HEK293 (cell line): ENCODE measurements at regions not wholly inside any gene's neighbourhood (a gene's known extent, or its start where the extent isn't known, plus 50 kb on each side); places are given as distances from the start of the nearest gene placed in this dataset.

Source experiments
- BCL11B ChIP-seq: fragments of 450-650 bp; formaldehyde crosslinking; IDR thresholded peaks from 2 replicates; pipeline ENCODE4 v1.5.1; 2016; ENCODE audit warnings: low read depth, missing biosample characterization, missing genetic modification characterization
- FEZF1 ChIP-seq: fragments of 450-650 bp; formaldehyde crosslinking; IDR thresholded peaks from 2 replicates; pipeline ENCODE4 v1.5.1; 2016; ENCODE audit warnings: missing biosample characterization, missing genetic modification characterization
- HOXA7 ChIP-seq: sonication (generic); formaldehyde crosslinking; IDR thresholded peaks from 2 replicates; pipeline ENCODE4 v1.8.1; 2022; ENCODE audit warnings: missing genetic modification reagents, borderline replicate concordance
- KLF17 ChIP-seq: fragments of 450-650 bp; formaldehyde crosslinking; IDR thresholded peaks from 2 replicates; pipeline ENCODE4 v1.5.1; 2016; ENCODE audit warnings: missing biosample characterization, missing genetic modification characterization
- MEIS1 ChIP-seq: sonication (generic); formaldehyde crosslinking; IDR thresholded peaks from 2 replicates; pipeline ENCODE4 v1.8.1; 2022; ENCODE audit warnings: missing genetic modification reagents, mild to moderate bottlenecking, borderline replicate concordance
- PATZ1 ChIP-seq: fragments of 450-650 bp; formaldehyde crosslinking; IDR thresholded peaks from 2 replicates; pipeline ENCODE4 v1.5.1; 2016; ENCODE audit warnings: missing biosample characterization, missing genetic modification characterization
- PRDM6 ChIP-seq: fragments of 450-650 bp; formaldehyde crosslinking; IDR thresholded peaks from 2 replicates; pipeline ENCODE4 v1.5.1; 2017; ENCODE audit warnings: missing biosample characterization, missing genetic modification characterization
- SP3 ChIP-seq: fragments of 450-650 bp; formaldehyde crosslinking; IDR thresholded peaks from 2 replicates; pipeline ENCODE4 v1.5.1; 2016; ENCODE audit warnings: missing biosample characterization, missing genetic modification characterization
- ZBTB49 ChIP-seq: fragments of 450-650 bp; formaldehyde crosslinking; IDR thresholded peaks from 2 replicates; pipeline ENCODE4 v1.5.1; 2016; ENCODE audit warnings: missing biosample characterization, missing genetic modification characterization, low read depth
- ZBTB7A ChIP-seq: fragments of 450-650 bp; formaldehyde crosslinking; IDR thresholded peaks from 2 replicates; pipeline ENCODE4 v1.5.1; 2016; ENCODE audit warnings: low read depth, missing biosample characterization, missing genetic modification characterization
- ZFHX2 ChIP-seq: fragments of 450-650 bp; formaldehyde crosslinking; conservative IDR thresholded peaks from 2 replicates; pipeline ENCODE4 v1.5.1; 2016; ENCODE audit warnings: missing biosample characterization, missing genetic modification characterization
- ZNF148 ChIP-seq: fragments of 450-650 bp; formaldehyde crosslinking; IDR thresholded peaks from 2 replicates; pipeline ENCODE4 v1.5.0; 2017; ENCODE audit warnings: missing biosample characterization, missing genetic modification characterization, borderline replicate concordance
- ZNF184 ChIP-seq: fragments of 450-650 bp; IDR thresholded peaks from 2 replicates; pipeline ENCODE4 v1.5.1; 2018; ENCODE audit warnings: missing biosample characterization, mild to moderate bottlenecking, missing genetic modification characterization
- ZNF26 ChIP-seq: fragments of 450-650 bp; formaldehyde crosslinking; IDR thresholded peaks from 2 replicates; pipeline ENCODE4 v1.5.1; 2016; ENCODE audit warnings: missing biosample characterization, missing genetic modification characterization
- ZNF354C ChIP-seq: fragments of 450-650 bp; formaldehyde crosslinking; IDR thresholded peaks from 2 replicates; pipeline ENCODE4 v1.5.1; 2016; ENCODE audit warnings: missing biosample characterization, missing genetic modification characterization, low read depth, borderline replicate concordance
- ZNF391 ChIP-seq: fragments of 450-650 bp; formaldehyde crosslinking; IDR thresholded peaks from 2 replicates; pipeline ENCODE4 v1.5.1; 2016; ENCODE audit warnings: low read depth, missing biosample characterization, missing genetic modification characterization, borderline replicate concordance
- ZNF416 ChIP-seq: fragments of 450-650 bp; formaldehyde crosslinking; IDR thresholded peaks from 2 replicates; pipeline ENCODE4 v1.5.1; 2016; ENCODE audit warnings: missing biosample characterization, missing genetic modification characterization
- ZNF548 ChIP-seq: fragments of 450-650 bp; formaldehyde crosslinking; IDR thresholded peaks from 2 replicates; pipeline ENCODE4 v1.5.1; 2016; ENCODE audit warnings: missing biosample characterization, missing genetic modification characterization
- ZNF558 ChIP-seq: fragments of 450-650 bp; formaldehyde crosslinking; IDR thresholded peaks from 2 replicates; pipeline ENCODE4 v1.5.1; 2016; ENCODE audit warnings: missing biosample characterization, missing genetic modification characterization
- ZNF585B ChIP-seq: fragments of 450-650 bp; formaldehyde crosslinking; IDR thresholded peaks from 2 replicates; pipeline ENCODE4 v1.5.1; 2016; ENCODE audit warnings: missing biosample characterization, missing genetic modification characterization
- ZNF610 ChIP-seq: fragments of 450-650 bp; formaldehyde crosslinking; IDR thresholded peaks from 2 replicates; pipeline ENCODE4 v1.5.1; 2016; ENCODE audit warnings: missing biosample characterization, missing genetic modification characterization, borderline replicate concordance
- ZNF645 ChIP-seq: fragments of 450-650 bp; formaldehyde crosslinking; IDR thresholded peaks from 2 replicates; pipeline ENCODE4; 2016; ENCODE audit warnings: missing biosample characterization, missing genetic modification characterization
- ZNF658 ChIP-seq: fragments of 450-650 bp; formaldehyde crosslinking; IDR thresholded peaks from 2 replicates; pipeline ENCODE4; 2016; ENCODE audit warnings: missing biosample characterization, missing genetic modification characterization
- ZNF664 ChIP-seq: fragments of 450-650 bp; formaldehyde crosslinking; IDR thresholded peaks from 2 replicates; pipeline ENCODE4 v1.5.1; 2016; ENCODE audit warnings: missing biosample characterization, missing genetic modification characterization
- ZNF707 ChIP-seq: fragments of 450-650 bp; formaldehyde crosslinking; IDR thresholded peaks from 2 replicates; pipeline ENCODE4 v1.5.1; 2016; ENCODE audit warnings: missing biosample characterization, missing genetic modification characterization
- ZNF785 ChIP-seq: fragments of 450-650 bp; formaldehyde crosslinking; IDR thresholded peaks from 2 replicates; pipeline ENCODE4 v1.5.1; 2016; ENCODE audit warnings: missing biosample characterization, missing genetic modification characterization
- ZSCAN30 ChIP-seq: fragments of 450-650 bp; IDR thresholded peaks from 2 replicates; pipeline ENCODE4 v1.5.1; 2018; ENCODE audit warnings: missing biosample characterization, mild to moderate bottlenecking, missing genetic modification characterization, moderate library complexity

- TF ChIP-seq ZBTB49 (no peak), ZNF391 (tag by site-specific recombination) (no peak), FEZF1 (tag by site-specific recombination) (no peak), PRDM6 (tag by site-specific recombination) (no peak), ZNF548 (tag by site-specific recombination) (no peak), ZNF610 (peak; percentile 62; the same call in 1 of the 2 replicates), BCL11B (tag by site-specific recombination) (no peak), ZNF707 (tag by site-specific recombination) (no peak), ZNF664 (tag by site-specific recombination) (no peak), ZNF148 (tag by site-specific recombination) (no peak), ZNF658 (tag by site-specific recombination) (no peak), ZNF184 (peak; percentile 51; the same call in 1 of the 2 replicates), ZNF585B (tag by site-specific recombination) (no peak), ZNF354C (no peak), PATZ1 (no peak), ZNF645 (tag by site-specific recombination) (no peak), ZBTB7A (tag by site-specific recombination) (no peak), ZNF558 (tag by site-specific recombination) (peak; percentile 56; the same call in 1 of the 2 replicates), ZFHX2 (no peak), ZNF26 (tag by site-specific recombination) (0 out of 2 replicates have a peak, but pooled peaks have one; percentile 41), ZSCAN30 (tag by site-specific recombination) (no peak), KLF17 (no peak), HOXA7 (CRISPR knock-in tag) (no peak), ZNF416 (tag by site-specific recombination) (no peak), ZNF785 (no peak), MEIS1 (no peak), SP3 (tag by site-specific recombination) (no peak)
Measured at GRCh38 chr1:84069236-84069845, 70.4 kb upstream of the TTLL7 start (continued).
